GM21423 (cell line): ENCODE measurements at regions not wholly inside any gene's neighbourhood (a gene's known extent, or its start where the extent isn't known, plus 50 kb on each side); places are given as distances from the start of the nearest gene placed in this dataset.

ENCODE experiments used
- ATAC-seq: cut with Tn5 transposase; IDR thresholded peaks from one replicate; pipeline ENCODE4 v1.9.1; 2021; ENCODE audit warnings: mild to moderate bottlenecking, moderate library complexity; ENCODE audit not compliant: unreplicated experiment

GRCh38 chr6:21807299-21808044 lies 213.9 kb downstream of the SOX4 start:
- ATAC-seq: no peak

- no peak for ATAC-seq
Observed at GRCh38 chr6:21808045-21808470, 214.5 kb downstream of the SOX4 start.

- ATAC-seq: no peak
Observed at GRCh38 chr6:21808551-21809242, 215.1 kb downstream of the SOX4 start.

- ATAC-seq: no peak
Observed at GRCh38 chr6:21811484-21811883, 217.9 kb downstream of the SOX4 start.

GRCh38 chr6:21816231-21816630 lies 222.7 kb downstream of the SOX4 start:
- no peak for ATAC-seq

GRCh38 chr6:21820442-21820841 lies 226.9 kb downstream of the SOX4 start:
- no peak for ATAC-seq

GRCh38 chr6:21823371-21823770 lies 229.8 kb downstream of the SOX4 start:
- ATAC-seq: no peak

- no peak for ATAC-seq
Observed at GRCh38 chr6:21824431-21825177, 231.1 kb downstream of the SOX4 start.

- no peak for ATAC-seq
Observed at GRCh38 chr6:21826023-21826422, 232.5 kb downstream of the SOX4 start.

- ATAC-seq: no peak
Observed at GRCh38 chr6:21826904-21827303, 233.4 kb downstream of the SOX4 start.

GRCh38 chr6:21827425-21828202 lies 234.1 kb downstream of the SOX4 start:
- ATAC-seq: no peak

GRCh38 chr6:21828704-21829103 lies 235.2 kb downstream of the SOX4 start:
- no peak for ATAC-seq

- ATAC-seq: no peak
Observed at GRCh38 chr6:21829126-21829525, 235.6 kb downstream of the SOX4 start.

- ATAC-seq: no peak
Observed at GRCh38 chr6:21831521-21832291, 238.2 kb downstream of the SOX4 start.

- ATAC-seq: no peak
Observed at GRCh38 chr6:21836277-21836676, 242.7 kb downstream of the SOX4 start.

GRCh38 chr6:21836772-21837425 lies 243.3 kb downstream of the SOX4 start:
- no peak for ATAC-seq

GRCh38 chr6:21840428-21840827 lies 246.9 kb downstream of the SOX4 start:
- ATAC-seq: no peak

GRCh38 chr6:21842875-21843645 lies 249.5 kb downstream of the SOX4 start:
- ATAC-seq: no peak
